HepG2 (cell line): ENCODE measurements at regions not wholly inside any gene's neighbourhood (a gene's known extent, or its start where the extent isn't known, plus 50 kb on each side); places are given as distances from the start of the nearest gene placed in this dataset.
A peak's percentile ranks its signal among the peaks of the same experiment; 100 is the strongest.

Experiments
- ARID5B ChIP-seq: IDR thresholded peaks from 2 replicates; pipeline ENCODE4 v1.4.0; 2020; ENCODE audit warnings: mild to moderate bottlenecking, missing genetic modification reagents
- BCL3 ChIP-seq: sonication (generic); formaldehyde crosslinking; IDR thresholded peaks from 2 replicates; pipeline ENCODE4 v1.5.1; 2020; ENCODE audit warnings: mild to moderate bottlenecking, missing genetic modification reagents, moderate library complexity
- DR1 ChIP-seq: sonication (generic); formaldehyde crosslinking; IDR thresholded peaks from 2 replicates; pipeline ENCODE4 v1.8.0; 2021; ENCODE audit warnings: mild to moderate bottlenecking, missing genetic modification reagents, inconsistent platforms
- FOXP4 ChIP-seq: sonication (generic); formaldehyde crosslinking; IDR thresholded peaks from 2 replicates; pipeline ENCODE4 v1.4.0; 2020; ENCODE audit warnings: missing genetic modification reagents
- HOMEZ ChIP-seq: IDR thresholded peaks from 2 replicates; pipeline ENCODE4 v1.6.1; 2016; ENCODE audit warnings: low read depth
- KLF6 ChIP-seq: IDR thresholded peaks from 2 replicates; pipeline ENCODE4 v1.8.0; 2016; ENCODE audit warnings: missing biosample characterization, missing genetic modification reagents
- MTA3 ChIP-seq: sonication (generic); formaldehyde crosslinking; IDR thresholded peaks from 2 replicates; pipeline ENCODE4 v1.4.0; 2020; ENCODE audit warnings: missing genetic modification reagents
- PTBP1 ChIP-seq: fragments of 200-400 bp; formaldehyde crosslinking; IDR thresholded peaks from 2 replicates; pipeline ENCODE4 v1.6.1; 2018; ENCODE audit warnings: low read length, low read depth; ENCODE audit not compliant: poor library complexity, severe bottlenecking
- SMARCC2 ChIP-seq: fragments of 450-650 bp; IDR thresholded peaks from 2 replicates; pipeline ENCODE4 v1.6.1; 2017; ENCODE audit warnings: antibody characterized with exemption, mild to moderate bottlenecking
- SP5 ChIP-seq: IDR thresholded peaks from 2 replicates; pipeline ENCODE4 v1.6.1; 2016; ENCODE audit warnings: low read depth, borderline replicate concordance
- TAF15 ChIP-seq: fragments of 200-400 bp; formaldehyde crosslinking; IDR thresholded peaks from one replicate; pipeline ENCODE4 v1.6.1; 2018; ENCODE audit warnings: mild to moderate bottlenecking, low read depth, low read length; ENCODE audit not compliant: poor library complexity, severe bottlenecking
- ZBTB38 ChIP-seq: sonication (generic); formaldehyde crosslinking; IDR thresholded peaks from 2 replicates; pipeline ENCODE4 v1.5.1; 2020; ENCODE audit warnings: mild to moderate bottlenecking, missing genetic modification reagents
- ZC3H13 ChIP-seq: sonication (generic); formaldehyde crosslinking; IDR thresholded peaks from 2 replicates; pipeline ENCODE4 v1.8.1; 2023; ENCODE audit warnings: mild to moderate bottlenecking, missing genetic modification reagents, moderate library complexity
- ZNF329 ChIP-seq: sonication (generic); formaldehyde crosslinking; IDR thresholded peaks from 2 replicates; pipeline ENCODE4 v1.9.0; 2021; ENCODE audit warnings: low read depth, mild to moderate bottlenecking, missing genetic modification reagents
- ZNF33A ChIP-seq: sonication (generic); formaldehyde crosslinking; IDR thresholded peaks from 2 replicates; pipeline ENCODE4 v1.5.1; 2020; ENCODE audit warnings: missing genetic modification reagents, mild to moderate bottlenecking, moderate library complexity, borderline replicate concordance
- TF ChIP-seq, protein P1 (sequence below): sonication (generic); formaldehyde crosslinking; IDR thresholded peaks from 2 replicates; pipeline ENCODE4 v1.4.0; 2020; ENCODE audit warnings: missing genetic modification reagents, borderline replicate concordance

- TF ChIP-seq SMARCC2 (peak; percentile 64; the same call in 1 of the 2 replicates), DR1 (CRISPR knock-in tag) (no peak), FOXP4 (peak; percentile 93), ARID5B (CRISPR knock-in tag) (peak; percentile 94), MTA3 (CRISPR knock-in tag) (no peak), PTBP1 (no peak), ZC3H13 (CRISPR knock-in tag) (no peak), ZBTB38 (peak; percentile 54; the same call in 1 of the 2 replicates), SP5 (CRISPR knock-in tag) (peak; percentile 100), BCL3 (CRISPR knock-in tag) (0 out of 2 replicates have a peak, but pooled peaks have one; percentile 32), KLF6 (CRISPR knock-in tag) (no peak), ZNF329 (CRISPR knock-in tag) (no peak), ZNF33A (CRISPR knock-in tag) (no peak), TAF15 (no peak), HOMEZ (CRISPR knock-in tag) (peak; percentile 73; the same call in 1 of the 2 replicates)
- TF ChIP-seq, protein P1, sequence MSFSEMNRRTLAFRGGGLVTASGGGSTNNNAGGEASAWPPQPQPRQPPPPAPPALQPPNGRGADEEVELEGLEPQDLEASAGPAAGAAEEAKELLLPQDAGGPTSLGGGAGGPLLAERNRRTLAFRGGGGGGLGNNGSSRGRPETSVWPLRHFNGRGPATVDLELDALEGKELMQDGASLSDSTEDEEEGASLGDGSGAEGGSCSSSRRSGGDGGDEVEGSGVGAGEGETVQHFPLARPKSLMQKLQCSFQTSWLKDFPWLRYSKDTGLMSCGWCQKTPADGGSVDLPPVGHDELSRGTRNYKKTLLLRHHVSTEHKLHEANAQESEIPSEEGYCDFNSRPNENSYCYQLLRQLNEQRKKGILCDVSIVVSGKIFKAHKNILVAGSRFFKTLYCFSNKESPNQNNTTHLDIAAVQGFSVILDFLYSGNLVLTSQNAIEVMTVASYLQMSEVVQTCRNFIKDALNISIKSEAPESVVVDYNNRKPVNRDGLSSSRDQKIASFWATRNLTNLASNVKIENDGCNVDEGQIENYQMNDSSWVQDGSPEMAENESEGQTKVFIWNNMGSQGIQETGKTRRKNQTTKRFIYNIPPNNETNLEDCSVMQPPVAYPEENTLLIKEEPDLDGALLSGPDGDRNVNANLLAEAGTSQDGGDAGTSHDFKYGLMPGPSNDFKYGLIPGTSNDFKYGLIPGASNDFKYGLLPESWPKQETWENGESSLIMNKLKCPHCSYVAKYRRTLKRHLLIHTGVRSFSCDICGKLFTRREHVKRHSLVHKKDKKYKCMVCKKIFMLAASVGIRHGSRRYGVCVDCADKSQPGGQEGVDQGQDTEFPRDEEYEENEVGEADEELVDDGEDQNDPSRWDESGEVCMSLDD = no peak
Observed at GRCh38 chr6:12348530-12349511, 58.7 kb downstream of the EDN1 start (continued).
